Cardiac fibroblast (primary cell): ENCODE measurements at regions not wholly inside any gene's neighbourhood (a gene's known extent, or its start where the extent isn't known, plus 50 kb on each side); places are given as distances from the start of the nearest gene placed in this dataset.

ENCODE experiments used
- DNase-seq, 2 donors: peaks; one replicate each; pipeline versions ENCODE4 v3.0.0 to v3.0.0-alpha.2; 2010; ENCODE audit warnings: low read depth in 2 of 2
- H3K4me3 ChIP-seq, 2 donors: replicated peaks in 1 of 2; 1 replicate in 1 of 2; 2 replicates in 1 of 2; pipeline ENCODE4 v1.5.1; 2011; ENCODE audit warnings: low read depth in 2 of 2, low read length in 2 of 2, mild to moderate bottlenecking in 2 of 2, moderate library complexity in 1 of 2
- TF ChIP-seq, protein P1 (sequence below): IDR thresholded peaks from one replicate; pipeline ENCODE4 v1.5.1; 2011; ENCODE audit warnings: low read depth, mild to moderate bottlenecking, low read length, inconsistent platforms

DNA sequence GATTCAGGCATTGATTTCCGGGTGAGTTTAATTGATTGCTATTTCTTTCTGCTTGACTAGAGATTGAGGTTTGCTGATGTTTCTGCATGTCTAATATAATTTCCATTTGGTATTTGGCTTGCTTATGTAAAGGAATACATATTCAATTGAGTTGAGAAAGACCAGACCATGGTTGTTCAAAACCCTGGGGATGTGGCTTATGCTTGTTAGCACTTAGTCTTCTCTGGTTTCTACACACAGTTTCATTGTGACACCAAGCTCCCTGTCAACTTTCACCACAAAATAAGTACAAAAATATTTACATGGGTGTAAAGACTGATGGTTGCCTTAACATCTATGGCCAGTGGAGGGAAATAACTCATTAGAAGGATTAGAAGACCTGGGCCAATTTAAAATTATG is 209.6 kb downstream of the CDH26 start:
- TF ChIP-seq, protein P1, sequence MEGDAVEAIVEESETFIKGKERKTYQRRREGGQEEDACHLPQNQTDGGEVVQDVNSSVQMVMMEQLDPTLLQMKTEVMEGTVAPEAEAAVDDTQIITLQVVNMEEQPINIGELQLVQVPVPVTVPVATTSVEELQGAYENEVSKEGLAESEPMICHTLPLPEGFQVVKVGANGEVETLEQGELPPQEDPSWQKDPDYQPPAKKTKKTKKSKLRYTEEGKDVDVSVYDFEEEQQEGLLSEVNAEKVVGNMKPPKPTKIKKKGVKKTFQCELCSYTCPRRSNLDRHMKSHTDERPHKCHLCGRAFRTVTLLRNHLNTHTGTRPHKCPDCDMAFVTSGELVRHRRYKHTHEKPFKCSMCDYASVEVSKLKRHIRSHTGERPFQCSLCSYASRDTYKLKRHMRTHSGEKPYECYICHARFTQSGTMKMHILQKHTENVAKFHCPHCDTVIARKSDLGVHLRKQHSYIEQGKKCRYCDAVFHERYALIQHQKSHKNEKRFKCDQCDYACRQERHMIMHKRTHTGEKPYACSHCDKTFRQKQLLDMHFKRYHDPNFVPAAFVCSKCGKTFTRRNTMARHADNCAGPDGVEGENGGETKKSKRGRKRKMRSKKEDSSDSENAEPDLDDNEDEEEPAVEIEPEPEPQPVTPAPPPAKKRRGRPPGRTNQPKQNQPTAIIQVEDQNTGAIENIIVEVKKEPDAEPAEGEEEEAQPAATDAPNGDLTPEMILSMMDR = no peak
- DNase-seq = no peak
- H3K4me3 ChIP-seq = no peak overlapping the region

DNA sequence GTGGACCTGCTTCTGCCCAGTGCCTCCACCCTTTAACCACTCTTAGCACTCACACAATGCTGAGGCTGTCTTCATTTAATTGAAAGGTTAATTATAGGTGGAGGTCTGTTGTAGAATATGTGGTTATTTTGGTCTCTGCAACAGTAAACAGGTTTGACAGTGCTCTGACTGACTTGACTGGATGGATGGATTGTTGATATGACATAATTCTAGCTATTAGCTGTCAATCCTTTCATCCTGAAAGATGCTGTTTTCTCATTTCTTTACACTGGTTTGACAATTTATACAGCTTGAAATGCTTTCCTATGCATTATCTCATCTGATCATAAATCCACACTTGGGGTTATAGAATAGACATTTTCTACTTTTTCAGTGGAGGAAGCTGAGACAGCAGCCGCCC is 210.7 kb downstream of the CDH26 start:
- DNase-seq = no peak
- H3K4me3 ChIP-seq = no peak overlapping the region
- TF ChIP-seq, protein P1 = no peak

DNA sequence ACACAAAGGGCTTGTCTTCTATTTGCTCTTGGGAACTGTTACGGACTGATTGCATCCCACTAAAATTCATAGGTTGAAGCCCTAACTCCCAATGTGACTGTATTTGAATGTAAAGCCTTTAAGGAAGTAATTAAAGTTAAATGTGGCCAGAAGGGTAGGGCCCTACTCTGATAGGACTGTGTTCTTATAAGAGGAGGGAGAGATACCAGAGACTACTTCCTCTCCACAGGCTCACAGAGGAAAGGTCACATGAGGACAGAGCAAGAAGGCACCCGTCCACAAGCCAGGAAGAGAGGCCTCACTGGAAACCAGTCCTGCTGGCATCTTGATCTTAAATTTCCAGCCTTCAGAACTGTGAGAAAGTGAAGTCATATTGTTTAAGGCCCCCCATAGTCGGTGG is 211.9 kb downstream of the CDH26 start:
- no peak overlapping the region for H3K4me3 ChIP-seq
- DNase-seq = no peak
- TF ChIP-seq, protein P1 = no peak

DNA sequence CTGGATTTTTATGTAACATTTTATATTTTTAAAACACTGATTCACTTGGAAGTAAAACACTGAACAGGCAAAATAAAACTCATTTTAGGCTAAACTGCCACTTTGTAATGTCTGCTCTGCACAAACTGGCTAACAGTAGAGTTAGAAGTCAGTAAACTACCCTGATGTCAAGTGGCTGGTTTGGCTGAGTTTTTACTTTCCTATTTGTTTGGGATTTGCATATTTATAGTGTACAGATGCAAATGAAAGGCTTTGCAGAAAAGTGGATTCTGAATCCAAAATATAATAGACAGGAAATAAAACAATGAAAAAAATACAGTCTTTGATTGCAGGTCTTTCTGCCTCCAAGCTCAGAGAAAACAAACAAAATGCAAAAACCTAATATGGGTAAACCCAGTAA is 213.1 kb downstream of the CDH26 start:
- TF ChIP-seq, protein P1 = no peak
- DNase-seq = no peak
- H3K4me3 ChIP-seq = no peak overlapping the region

DNA sequence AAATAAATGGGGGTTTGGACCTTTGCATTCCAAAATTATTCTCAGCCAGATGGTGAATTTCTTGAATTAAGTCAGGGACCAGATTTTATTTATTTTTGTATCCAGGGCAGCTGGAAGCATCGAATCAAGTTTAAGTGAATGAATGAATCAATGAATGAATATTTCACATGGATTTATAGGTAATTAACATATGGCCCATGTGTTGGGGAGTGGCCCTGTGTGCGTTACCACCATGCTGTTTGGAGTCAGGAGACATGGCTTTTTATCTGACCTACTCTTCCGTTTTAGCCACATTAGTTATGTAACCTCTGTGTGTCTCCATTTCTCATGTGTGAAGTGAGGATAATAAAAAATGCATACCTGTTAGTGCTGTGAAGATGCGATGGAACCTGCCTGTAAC is 213.5 kb downstream of the CDH26 start:
- H3K4me3 ChIP-seq = no peak overlapping the region
- TF ChIP-seq, protein P1 = no peak
- DNase-seq = no peak

DNA sequence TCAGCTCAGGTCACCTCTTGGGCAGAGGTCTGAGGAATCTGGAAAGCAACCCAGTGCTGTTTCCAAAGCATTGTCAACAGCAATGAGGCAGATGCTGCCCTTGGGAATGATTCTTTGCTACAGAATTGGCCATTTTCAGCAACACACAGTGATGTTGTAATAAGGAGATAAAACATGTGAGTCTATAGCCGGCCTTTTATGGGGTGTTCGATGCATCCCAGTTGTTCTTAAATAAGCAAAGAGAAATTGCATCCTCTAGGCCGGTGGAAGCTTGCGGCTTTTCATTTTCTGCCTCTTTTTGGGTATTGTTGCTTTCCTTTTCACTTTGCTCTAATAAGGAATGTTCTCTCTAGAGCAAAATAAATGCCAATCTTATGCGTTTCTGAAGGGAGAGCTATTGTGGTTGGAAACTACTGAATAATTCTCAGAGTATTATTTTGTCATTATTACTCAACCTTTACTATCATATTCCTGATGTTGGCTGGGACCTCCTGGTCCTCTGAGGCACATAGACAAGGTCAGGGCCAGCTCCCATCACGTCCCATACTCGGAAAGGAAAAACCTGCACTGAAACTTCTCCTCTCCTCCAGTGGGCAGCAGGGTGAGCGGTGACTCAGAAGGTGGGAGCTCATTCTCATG is 214.2 kb downstream of the CDH26 start:
- DNase-seq = peak in 1 of 2 donors; percentile 8
- TF ChIP-seq, protein P1 = no peak
- no peak overlapping the region for H3K4me3 ChIP-seq

DNA sequence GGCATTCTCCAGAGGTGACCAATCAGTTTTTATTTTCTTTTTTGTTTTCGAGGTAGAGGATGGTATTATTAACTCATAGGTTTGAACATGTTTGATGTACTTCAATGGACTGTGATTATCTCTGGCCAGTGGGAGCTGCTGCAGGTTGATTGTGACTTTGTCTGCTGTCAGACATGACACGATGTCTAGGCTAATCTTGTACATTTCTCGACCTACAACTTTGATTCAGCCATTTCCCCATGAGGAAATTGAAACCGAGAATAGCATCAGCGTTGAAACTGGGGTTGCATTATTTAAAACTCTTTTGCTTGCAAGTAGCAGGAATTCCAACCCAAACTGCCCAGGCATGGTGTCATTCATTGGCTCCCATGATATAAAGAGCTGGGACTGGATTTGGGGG is 218.9 kb downstream of the CDH26 start:
- no peak for DNase-seq
- no peak overlapping the region for H3K4me3 ChIP-seq
- TF ChIP-seq, protein P1 = no peak
